HL-60 (cell line): ENCODE measurements at regions not wholly inside any gene's neighbourhood (a gene's known extent, or its start where the extent isn't known, plus 50 kb on each side); places are given as distances from the start of the nearest gene placed in this dataset.

Experiments
- GABPA ChIP-seq: IDR thresholded peaks from 2 replicates; pipeline ENCODE4 v1.6.1; 2012; ENCODE audit warnings: low read depth
- POLR2AphosphoS5 ChIP-seq: IDR thresholded peaks from 2 replicates; pipeline ENCODE4 v1.6.1; 2012; ENCODE audit warnings: low read depth
- REST ChIP-seq: IDR thresholded peaks from 2 replicates; pipeline ENCODE4 v1.6.1; 2012; ENCODE audit warnings: low read depth; ENCODE audit not compliant: insufficient replicate concordance
- SPI1 ChIP-seq: IDR thresholded peaks from 2 replicates; pipeline ENCODE4 v1.6.1; 2012; ENCODE audit warnings: low read depth, mild to moderate bottlenecking, borderline replicate concordance
- TF ChIP-seq, protein P1 (sequence below): IDR thresholded peaks from one replicate; pipeline ENCODE4 v1.5.1; 2011; ENCODE audit warnings: low read length, control low read depth, inconsistent platforms; ENCODE audit not compliant: insufficient read depth

DNA sequence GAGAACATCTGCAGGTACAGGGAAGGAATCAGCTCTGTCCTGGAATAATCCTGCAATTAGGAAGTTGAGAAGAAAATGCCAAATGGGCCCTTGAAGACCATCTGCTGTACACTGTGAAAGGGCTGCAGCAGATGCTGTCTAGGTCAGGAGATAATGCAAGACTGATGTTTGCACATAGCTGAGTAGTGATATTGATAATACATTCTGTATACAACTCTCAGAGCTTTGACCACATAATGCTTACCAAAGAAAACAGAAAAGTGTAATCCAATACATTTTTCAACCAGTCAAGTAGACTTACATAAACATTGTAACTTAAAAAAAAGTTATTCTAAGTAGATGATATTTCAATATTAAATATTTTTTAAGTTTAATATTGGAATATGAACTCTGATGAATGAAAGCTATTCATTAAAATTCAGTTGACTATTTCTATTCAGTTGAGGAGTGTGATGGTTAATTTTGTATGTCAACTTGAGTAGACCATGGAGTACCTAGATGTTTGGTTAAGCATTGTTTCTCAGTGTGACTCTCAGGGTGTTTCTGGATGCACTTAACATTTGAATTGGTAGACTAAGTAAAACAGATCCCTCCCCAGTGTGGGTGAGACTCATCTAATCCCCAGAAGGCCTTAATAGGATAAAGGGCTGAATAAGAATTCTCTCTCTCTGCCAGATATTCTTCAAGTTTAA is 380.1 kb upstream of the PRR16 start:
- TF ChIP-seq, protein P1, sequence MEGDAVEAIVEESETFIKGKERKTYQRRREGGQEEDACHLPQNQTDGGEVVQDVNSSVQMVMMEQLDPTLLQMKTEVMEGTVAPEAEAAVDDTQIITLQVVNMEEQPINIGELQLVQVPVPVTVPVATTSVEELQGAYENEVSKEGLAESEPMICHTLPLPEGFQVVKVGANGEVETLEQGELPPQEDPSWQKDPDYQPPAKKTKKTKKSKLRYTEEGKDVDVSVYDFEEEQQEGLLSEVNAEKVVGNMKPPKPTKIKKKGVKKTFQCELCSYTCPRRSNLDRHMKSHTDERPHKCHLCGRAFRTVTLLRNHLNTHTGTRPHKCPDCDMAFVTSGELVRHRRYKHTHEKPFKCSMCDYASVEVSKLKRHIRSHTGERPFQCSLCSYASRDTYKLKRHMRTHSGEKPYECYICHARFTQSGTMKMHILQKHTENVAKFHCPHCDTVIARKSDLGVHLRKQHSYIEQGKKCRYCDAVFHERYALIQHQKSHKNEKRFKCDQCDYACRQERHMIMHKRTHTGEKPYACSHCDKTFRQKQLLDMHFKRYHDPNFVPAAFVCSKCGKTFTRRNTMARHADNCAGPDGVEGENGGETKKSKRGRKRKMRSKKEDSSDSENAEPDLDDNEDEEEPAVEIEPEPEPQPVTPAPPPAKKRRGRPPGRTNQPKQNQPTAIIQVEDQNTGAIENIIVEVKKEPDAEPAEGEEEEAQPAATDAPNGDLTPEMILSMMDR = no peak
- TF ChIP-seq GABPA (no peak), REST (no peak), POLR2AphosphoS5 (no peak), SPI1 (no peak)
